ENCODE measurements at regions not wholly inside any gene's neighbourhood (a gene's known extent, or its start where the extent isn't known, plus 50 kb on each side); places are given as distances from the start of the nearest gene placed in this dataset.

GRCh38 chr16:64784635-64785034 lies 337.2 kb downstream of the CDH11 start:
- no peak for TF ChIP-seq CTCF (IDR thresholded peaks at IDR 0.05)
- Histone ChIP-seq H3K9me3 (no peaks in the 10 kb centered on the region), H3K27ac (no peak overlapping the region), H3K9ac (ENCODE audit: low read depth in 2 of 2, low read length in 2 of 2) (no peak overlapping the region), H3K27me3 (no peaks in the 10 kb centered on the region), H3K4me3 (no peak overlapping the region), H3K4me1 (no peaks in the 10 kb centered on the region), H3K36me3 (no peaks in the 10 kb centered on the region)
- intact Hi-C loops (cut with DNase I), result no loop called here
- DNase-seq, result no peak

GRCh38 chr16:64782484-64782883 lies 339.4 kb downstream of the CDH11 start:
- Histone ChIP-seq H3K4me3 (no peak overlapping the region), H3K9me3 (no peaks in the 10 kb centered on the region), H3K27ac (no peak overlapping the region), H3K4me1 (no peaks in the 10 kb centered on the region), H3K27me3 (no peaks in the 10 kb centered on the region), H3K36me3 (no peaks in the 10 kb centered on the region), H3K9ac (ENCODE audit: low read depth in 2 of 2, low read length in 2 of 2) (no peak overlapping the region)
- intact Hi-C loops (cut with DNase I), result no loop called here
- no peak for TF ChIP-seq CTCF (IDR thresholded peaks at IDR 0.05)
- DNase-seq, result no peak

GRCh38 chr16:64780445-64780844 lies 341.4 kb downstream of the CDH11 start:
- Histone ChIP-seq H3K27me3 (no peaks in the 10 kb centered on the region), H3K4me1 (no peaks in the 10 kb centered on the region), H3K9me3 (no peaks in the 10 kb centered on the region), H3K36me3 (no peaks in the 10 kb centered on the region), H3K27ac (no peak overlapping the region), H3K4me3 (no peak overlapping the region), H3K9ac (ENCODE audit: low read depth in 2 of 2, low read length in 2 of 2) (no peak overlapping the region)
- no peak for TF ChIP-seq CTCF (IDR thresholded peaks at IDR 0.05)
- intact Hi-C loops (cut with DNase I), result no loop called here
- no peak for DNase-seq

GRCh38 chr16:64778777-64779176 lies 343.1 kb downstream of the CDH11 start:
- H3K36me3 ChIP-seq, result no peaks in the 10 kb centered on the region
- no peaks in the 10 kb centered on the region for H3K4me1 ChIP-seq
- H3K9me3 ChIP-seq, result no peaks in the 10 kb centered on the region
- H3K27me3 ChIP-seq, result no peaks in the 10 kb centered on the region
- H3K9ac ChIP-seq (ENCODE audit: low read depth in 2 of 2, low read length in 2 of 2), result no peak overlapping the region
- no peak for TF ChIP-seq CTCF (IDR thresholded peaks at IDR 0.05)
- intact Hi-C loops (cut with DNase I), result no loop called here
- H3K4me3 ChIP-seq, result no peak overlapping the region
- no peak overlapping the region for H3K27ac ChIP-seq
- no peak for DNase-seq

- DNase-seq, result no peak
- TF ChIP-seq CTCF (IDR thresholded peaks at IDR 0.05), result no peak
- H3K27ac ChIP-seq, result no peak overlapping the region
- intact Hi-C loops (cut with DNase I), result no loop called here
- no peak overlapping the region for H3K4me3 ChIP-seq
- H3K9ac ChIP-seq (ENCODE audit: low read depth in 2 of 2, low read length in 2 of 2), result no peak overlapping the region
- no peaks in the 10 kb centered on the region for H3K4me1 ChIP-seq
- no peaks in the 10 kb centered on the region for H3K36me3 ChIP-seq
- no peaks in the 10 kb centered on the region for H3K27me3 ChIP-seq
- no peaks in the 10 kb centered on the region for H3K9me3 ChIP-seq
Measured at GRCh38 chr16:64773638-64774037, 348.2 kb downstream of the CDH11 start.

- no peak for TF ChIP-seq CTCF (IDR thresholded peaks at IDR 0.05)
- H3K9me3 ChIP-seq, result no peaks in the 10 kb centered on the region
- H3K4me1 ChIP-seq, result no peaks in the 10 kb centered on the region
- no peak overlapping the region for H3K4me3 ChIP-seq
- H3K36me3 ChIP-seq, result no peaks in the 10 kb centered on the region
- intact Hi-C loops (cut with DNase I), result no loop called here
- no peaks in the 10 kb centered on the region for H3K27me3 ChIP-seq
- DNase-seq, result no peak
- H3K9ac ChIP-seq (ENCODE audit: low read depth in 2 of 2, low read length in 2 of 2), result no peak overlapping the region
- H3K27ac ChIP-seq, result no peak overlapping the region
Measured at GRCh38 chr16:64773184-64773583, 348.7 kb downstream of the CDH11 start.

Data from colonic mucosa (tissue), 4 donors.